Pancreas (tissue), 10 donors: ENCODE measurements at regions not wholly inside any gene's neighbourhood (a gene's known extent, or its start where the extent isn't known, plus 50 kb on each side); places are given as distances from the start of the nearest gene placed in this dataset.

Experiments used
- ATAC-seq, 4 donors: fragments of 200-7000 bp; cut with Tn5 transposase; one replicate each; pipeline versions ENCODE4 v1.8.0 to v1.9.1; 2020; ENCODE audit warnings: mild to moderate bottlenecking in 4 of 4, moderate library complexity in 4 of 4
- DNase-seq, 6 donors: peaks; one replicate each; pipeline ENCODE4 v3.0.0-alpha.2; 2020
- FAIRE-seq: peaks from 2 replicates; lab custom pipeline; 2012; peaks lifted over from hg19 to GRCh38; lab: Jason Lieb, UNC
- H3K27ac ChIP-seq, 4 donors: fragments of 200-600 bp; sonication (generic); 1 replicate in 3 of 4; 2 replicates in 1 of 4; pipeline versions ENCODE4 v1.5.0 to v1.8.0; 2020
- H3K27me3 ChIP-seq, 4 donors: fragments of 200-600 bp; one replicate each; pipeline ENCODE4 v1.8.0; 2021
- H3K36me3 ChIP-seq, 3 donors: fragments of 200-600 bp; sonication (generic) in 1 of 3; one replicate each; pipeline versions ENCODE4 v1.5.0 to v1.8.0; 2020 to 2021
- H3K4me1 ChIP-seq, 3 donors: fragments of 200-600 bp; one replicate each; pipeline ENCODE4 v1.8.0; 2021
- H3K4me3 ChIP-seq, 4 donors: fragments of 200-600 bp; sonication (generic) in 2 of 4; one replicate each; pipeline versions ENCODE4 v1.5.0 to v1.8.0; 2020 to 2021
- H3K9me3 ChIP-seq, 4 donors: fragments of 200-600 bp; one replicate each; pipeline ENCODE4 v1.8.0; 2021
- CTCF ChIP-seq, 4 donors: fragments of 200-600 bp; sonication (generic) in 3 of 4; IDR thresholded peaks; one replicate each; pipeline versions ENCODE4 v1.5.0 to v1.8.0; 2021; ENCODE audit warnings: antibody characterized with exemption in 4 of 4
- WGBS, 2 donors: extraction: QIAGEN DNeasy Blood & Tissue Kit; methylation state at CpG; one replicate each; pipeline ENCODE4 v1.1.7; 2013; 5-methylcytosine and 5-hydroxymethylcytosine counted together
- intact Hi-C, 3 donors: fragments of 100-400 bp; cut with DNase I; formaldehyde crosslinking; loops; one replicate each; pipeline versions ENCODE4 v1.11.1 to v1.14.2; 2022
- donor health status: healthy with polysubstance abuse.
- donor health status: DM: no; HTN: no; CAD: no; lungs with moderate emphysema.
- donor health status: DM: no; HTN: no; CAD: no.
- donor health status: control.
- donor health status: control.
- donor health status: Bipolar disorder and iron deficiency.
- donor health status: DM: yes; HTN: yes; CAD: no.
- donor health status: DM: no; HTN: no; CAD: no.
- donor health status: DM: no; HTN: no; CAD: no.
- donor health status: DM: yes; HTN: yes; CAD: no.

GRCh38 chr1:57982852-57983251 lies 559.0 kb upstream of the DAB1 start:
- no peaks in the 10 kb centered on the region for H3K9me3 ChIP-seq

GRCh38 chr1:57976216-57976615 lies 552.4 kb upstream of the DAB1 start:
- WGBS, 2 donors = 50 to 67% methylated on average over 5 of the region's 5 CpGs
- Histone ChIP-seq H3K4me3 (no peak overlapping the region), H3K9me3 (no peaks in the 10 kb centered on the region), H3K36me3 (no peaks in the 10 kb centered on the region), H3K4me1 (no peaks in the 10 kb centered on the region), H3K27me3 (no peaks in the 10 kb centered on the region), H3K27ac (no peak overlapping the region)
- ATAC-seq (no peak), FAIRE-seq (no peak), DNase-seq (no peak)
- TF ChIP-seq CTCF (IDR thresholded peaks at IDR 0.05) = no peak
- intact Hi-C loops = no loop called here

More at GRCh38 chr1:57982852-57983251, 559.0 kb upstream of the DAB1 start:
- TF ChIP-seq CTCF (IDR thresholded peaks at IDR 0.05) = no peak
- Histone ChIP-seq H3K4me1 (no peaks in the 10 kb centered on the region), H3K4me3 (no peak overlapping the region), H3K36me3 (no peaks in the 10 kb centered on the region), H3K27me3 (no peaks in the 10 kb centered on the region), H3K27ac (no peak overlapping the region)
- FAIRE-seq = no peak
- ATAC-seq = peak in 1 of 4 donors; percentile 20
- intact Hi-C loops = no loop called here
- DNase-seq = no peak
- WGBS, 2 donors = 60 to 80% methylated on average over 4 of the region's 4 CpGs

- intact Hi-C loops = no loop called here
- Histone ChIP-seq H3K4me3 (no peak overlapping the region), H3K36me3 (no peaks in the 10 kb centered on the region), H3K4me1 (no peaks in the 10 kb centered on the region), H3K27ac (no peak overlapping the region), H3K27me3 (no peaks in the 10 kb centered on the region), H3K9me3 (no peaks in the 10 kb centered on the region)
- 62 to 77% methylated on average over 5 of the region's 5 CpGs for WGBS, 2 donors
- no peak for ATAC-seq
- DNase-seq = no peak
- no peak for FAIRE-seq
- TF ChIP-seq CTCF (IDR thresholded peaks at IDR 0.05) = no peak
These were observed 544.5 kb upstream of the DAB1 start for GRCh38 chr1:57968321-57968720.

- DNase-seq (no peak), ATAC-seq (peak in 1 of 4 donors; percentile 46), FAIRE-seq (no peak)
- no peak overlapping the region for H3K27ac ChIP-seq
- no peak for TF ChIP-seq CTCF (IDR thresholded peaks at IDR 0.05)
- no peaks in the 10 kb centered on the region for H3K27me3 ChIP-seq
- H3K4me3 ChIP-seq = no peak overlapping the region
- H3K9me3 ChIP-seq = no peaks in the 10 kb centered on the region
- 34 to 51% methylated on average over 3 of the region's 3 CpGs for WGBS, 2 donors
- H3K4me1 ChIP-seq = no peaks in the 10 kb centered on the region
- H3K36me3 ChIP-seq = no peaks in the 10 kb centered on the region
- intact Hi-C loops = no loop called here
These were observed 543.0 kb upstream of the DAB1 start for GRCh38 chr1:57966751-57967406.

- H3K4me1 ChIP-seq = no peaks in the 10 kb centered on the region
- H3K27me3 ChIP-seq = no peaks in the 10 kb centered on the region
- intact Hi-C loops = no loop called here
- no peaks in the 10 kb centered on the region for H3K36me3 ChIP-seq
- FAIRE-seq = no peak
- no peaks in the 10 kb centered on the region for H3K9me3 ChIP-seq
- no peak overlapping the region for H3K4me3 ChIP-seq
- WGBS, 2 donors = 54 to 72% methylated on average over 5 of the region's 5 CpGs
- H3K27ac ChIP-seq = no peak overlapping the region
- no peak for ATAC-seq
- TF ChIP-seq CTCF (IDR thresholded peaks at IDR 0.05) = no peak
- DNase-seq = no peak
These were observed 542.5 kb upstream of the DAB1 start for GRCh38 chr1:57966340-57966739.
